ENCODE measurements at regions not wholly inside any gene's neighbourhood (a gene's known extent, or its start where the extent isn't known, plus 50 kb on each side); places are given as distances from the start of the nearest gene placed in this dataset.

GRCh38 chr4:38297061-38297460 is 336.9 kb downstream of the PTTG2 start:
- TF ChIP-seq POLR2AphosphoS5 (IDR thresholded peaks at IDR 0.05) (no peak), CTCF (IDR thresholded peaks at IDR 0.05 in 8 of 11, conservative IDR thresholded peaks at IDR 0.05 in 3 of 11) (no peak)

All from spleen (tissue), 7 donors.